Activated CD4-positive, alpha-beta memory T cell treated with anti-CD3 and anti-CD28 coated beads, Interleukin-2, amount 10 ng/mL, durations not matched to agents 7 days and 5 days (primary cell): ENCODE measurements at regions not wholly inside any gene's neighbourhood (a gene's known extent, or its start where the extent isn't known, plus 50 kb on each side); places are given as distances from the start of the nearest gene placed in this dataset.

ENCODE experiments used
- CTCF ChIA-PET: fragments of 350-600 bp; sonication (Branson Sonifier 250); formaldehyde crosslinking; loops from one replicate; lab custom pipeline; 2021; ENCODE audit warnings: antibody characterized with exemption, inconsistent platforms; lab: Charles Lee
- POLR2A ChIA-PET: fragments of 350-600 bp; sonication (Branson Sonifier 250); formaldehyde crosslinking; loops from one replicate; lab custom pipeline; 2021; ENCODE audit warnings: antibody characterized with exemption; lab: Charles Lee
- DNase-seq: peaks from one replicate; pipeline ENCODE4 v3.0.0-alpha.2; 2020
- H3K27ac Mint-ChIP-seq: one replicate; pipeline ENCODE4 v1.8.0; 2021; ENCODE audit warnings: mild to moderate bottlenecking, mixed read lengths
- H3K27me3 Mint-ChIP-seq: one replicate; pipeline ENCODE4 v1.8.0; 2021; ENCODE audit warnings: mixed read lengths
- H3K36me3 Mint-ChIP-seq: one replicate; pipeline ENCODE4 v1.8.0; 2021; ENCODE audit warnings: low read depth, mixed read lengths
- H3K4me1 Mint-ChIP-seq: one replicate; pipeline ENCODE4 v1.8.0; 2021; ENCODE audit warnings: mixed read lengths
- H3K4me3 Mint-ChIP-seq: one replicate; pipeline ENCODE4 v1.8.0; 2021; ENCODE audit warnings: mild to moderate bottlenecking, mixed read lengths
- H3K9me3 Mint-ChIP-seq: one replicate; pipeline ENCODE4 v1.8.0; 2021; ENCODE audit warnings: mixed read lengths

- Mint-ChIP-seq H3K9me3 (no peaks in the 10 kb centered on the region), H3K4me3 (no peak overlapping the region), H3K27me3 (peaks cover 3% of the 10 kb centered on the region), H3K36me3 (no peaks in the 10 kb centered on the region), H3K27ac (no peak overlapping the region), H3K4me1 (no peaks in the 10 kb centered on the region)
- DNase-seq: no peak
- POLR2A ChIA-PET: no interaction called here
- CTCF ChIA-PET: interaction anchor here (0.6 to 1.6 kb wide), 2 partner anchors 128 to 262 kb away, joined by 3 to 4 read pairs; no protein-coding TSS in a partner anchor
These were observed 141.2 kb upstream of the PARP11 start for GRCh38 chr12:4014444-4014843.

- POLR2A ChIA-PET: no interaction called here
- CTCF ChIA-PET: no interaction called here
- Mint-ChIP-seq H3K27ac (no peak overlapping the region), H3K9me3 (no peaks in the 10 kb centered on the region), H3K27me3 (no peaks in the 10 kb centered on the region), H3K4me1 (no peaks in the 10 kb centered on the region), H3K36me3 (no peaks in the 10 kb centered on the region), H3K4me3 (no peak overlapping the region)
- DNase-seq: no peak
These were observed 140.1 kb upstream of the PARP11 start for GRCh38 chr12:4012977-4013968.

GRCh38 chr12:4012073-4012472 lies 138.9 kb upstream of the PARP11 start:
- Mint-ChIP-seq H3K9me3 (no peaks in the 10 kb centered on the region), H3K36me3 (no peaks in the 10 kb centered on the region), H3K4me1 (no peaks in the 10 kb centered on the region), H3K4me3 (no peak overlapping the region), H3K27ac (no peak overlapping the region), H3K27me3 (no peaks in the 10 kb centered on the region)
- ChIA-PET CTCF (no interaction called here), POLR2A (no interaction called here)
- DNase-seq: no peak

GRCh38 chr12:4011597-4011996 lies 138.4 kb upstream of the PARP11 start:
- no peak for DNase-seq
- Mint-ChIP-seq H3K36me3 (no peaks in the 10 kb centered on the region), H3K27ac (no peak overlapping the region), H3K4me3 (no peak overlapping the region), H3K9me3 (no peaks in the 10 kb centered on the region), H3K27me3 (no peaks in the 10 kb centered on the region), H3K4me1 (no peaks in the 10 kb centered on the region)
- ChIA-PET POLR2A (no interaction called here), CTCF (interaction anchor here (1.5 kb wide), 1 partner anchor 126 kb away, joined by 7 read pairs; no protein-coding TSS in a partner anchor)

- ChIA-PET POLR2A (interaction anchor here (0.7 kb wide), 1 partner anchor 273 kb away, joined by 4 read pairs; no protein-coding TSS in a partner anchor), CTCF (interaction anchor here (1.5 kb wide), 2 partner anchors 124 to 125 kb away, joined by 4 to 7 read pairs; no protein-coding TSS in a partner anchor)
- H3K36me3 Mint-ChIP-seq: no peaks in the 10 kb centered on the region
- no peaks in the 10 kb centered on the region for H3K9me3 Mint-ChIP-seq
- H3K4me3 Mint-ChIP-seq: no peak overlapping the region
- peaks cover 1% of the 10 kb centered on the region for H3K4me1 Mint-ChIP-seq
- no peaks in the 10 kb centered on the region for H3K27me3 Mint-ChIP-seq
- H3K27ac Mint-ChIP-seq: no peak overlapping the region
- no peak for DNase-seq
These were observed 136.9 kb upstream of the PARP11 start for GRCh38 chr12:4009979-4010704.

- H3K27ac Mint-ChIP-seq: no peak overlapping the region
- H3K36me3 Mint-ChIP-seq: no peaks in the 10 kb centered on the region
- DNase-seq: no peak
- no peaks in the 10 kb centered on the region for H3K27me3 Mint-ChIP-seq
- CTCF ChIA-PET: interaction anchor here (1.5 to 3.0 kb wide), 2 partner anchors 101 to 270 kb away, joined by 3 to 18 read pairs; no protein-coding TSS in a partner anchor
- peaks cover 1% of the 10 kb centered on the region for H3K4me1 Mint-ChIP-seq
- H3K4me3 Mint-ChIP-seq: no peak overlapping the region
- POLR2A ChIA-PET: no interaction called here
- no peaks in the 10 kb centered on the region for H3K9me3 Mint-ChIP-seq
These were observed 133.5 kb upstream of the PARP11 start for GRCh38 chr12:4006743-4007142.

- no peak for DNase-seq
- Mint-ChIP-seq H3K36me3 (no peaks in the 10 kb centered on the region), H3K27ac (no peak overlapping the region), H3K4me3 (no peak overlapping the region), H3K4me1 (peaks cover 1% of the 10 kb centered on the region), H3K27me3 (peaks cover 2% of the 10 kb centered on the region), H3K9me3 (no peaks in the 10 kb centered on the region)
- POLR2A ChIA-PET: no interaction called here
- CTCF ChIA-PET: interaction anchor here (1.1 to 3.0 kb wide), 2 partner anchors 25 to 271 kb away, joined by 4 to 18 read pairs; no protein-coding TSS in a partner anchor
These were observed 132.7 kb upstream of the PARP11 start for GRCh38 chr12:4005851-4006430.

- H3K4me3 Mint-ChIP-seq: no peak overlapping the region
- peaks cover 1% of the 10 kb centered on the region for H3K4me1 Mint-ChIP-seq
- DNase-seq: no peak
- ChIA-PET POLR2A (interaction anchor here (0.9 kb wide), 1 partner anchor 36 kb away, joined by 3 read pairs; no protein-coding TSS in a partner anchor), CTCF (interaction anchor here (1.1 to 11.2 kb wide), 2 partner anchors 104 to 274 kb away, joined by 4 to 120 read pairs; no protein-coding TSS in a partner anchor)
- no peaks in the 10 kb centered on the region for H3K36me3 Mint-ChIP-seq
- peaks cover 2% of the 10 kb centered on the region for H3K27me3 Mint-ChIP-seq
- H3K27ac Mint-ChIP-seq: no peak overlapping the region
- no peaks in the 10 kb centered on the region for H3K9me3 Mint-ChIP-seq
These were observed 130.4 kb upstream of the PARP11 start for GRCh38 chr12:4003576-4003975.

- POLR2A ChIA-PET: interaction anchor here (0.9 kb wide), 1 partner anchor 37 kb away, joined by 3 read pairs; no protein-coding TSS in a partner anchor
- CTCF ChIA-PET: interaction anchor here (1.1 to 11.2 kb wide), 4 partner anchors 11 to 275 kb away, joined by 3 to 120 read pairs (median 4); no protein-coding TSS in a partner anchor
- H3K4me3 Mint-ChIP-seq: no peak overlapping the region
- peaks cover 5% of the 10 kb centered on the region for H3K4me1 Mint-ChIP-seq
- H3K36me3 Mint-ChIP-seq: no peaks in the 10 kb centered on the region
- H3K27me3 Mint-ChIP-seq: peaks cover 2% of the 10 kb centered on the region
- no peaks in the 10 kb centered on the region for H3K9me3 Mint-ChIP-seq
- no peak for DNase-seq
- H3K27ac Mint-ChIP-seq: no peak overlapping the region
These were observed 129.4 kb upstream of the PARP11 start for GRCh38 chr12:4002601-4003000.

- no peak overlapping the region for H3K27ac Mint-ChIP-seq
- peaks cover 2% of the 10 kb centered on the region for H3K27me3 Mint-ChIP-seq
- H3K36me3 Mint-ChIP-seq: no peaks in the 10 kb centered on the region
- H3K4me3 Mint-ChIP-seq: no peak overlapping the region
- H3K4me1 Mint-ChIP-seq: peaks cover 5% of the 10 kb centered on the region
- no peaks in the 10 kb centered on the region for H3K9me3 Mint-ChIP-seq
- POLR2A ChIA-PET: interaction anchor here (2.2 kb wide), 1 partner anchor 290 kb away, joined by 5 read pairs; no protein-coding TSS in a partner anchor
- DNase-seq: no peak
- CTCF ChIA-PET: interaction anchor here (1.5 to 11.2 kb wide), 3 partner anchors 10 to 276 kb away, joined by 3 to 120 read pairs (median 3); no protein-coding TSS in a partner anchor
These were observed 128.6 kb upstream of the PARP11 start for GRCh38 chr12:4001841-4002240.

- no peaks in the 10 kb centered on the region for H3K9me3 Mint-ChIP-seq
- peaks cover 2% of the 10 kb centered on the region for H3K27me3 Mint-ChIP-seq
- ChIA-PET POLR2A (interaction anchor here (2.2 kb wide), 1 partner anchor 291 kb away, joined by 5 read pairs; no protein-coding TSS in a partner anchor), CTCF (interaction anchor here (1.2 to 11.2 kb wide), 5 partner anchors 107 to 277 kb away, joined by 3 to 120 read pairs (median 6); no protein-coding TSS in a partner anchor)
- peaks cover 5% of the 10 kb centered on the region for H3K4me1 Mint-ChIP-seq
- no peaks in the 10 kb centered on the region for H3K36me3 Mint-ChIP-seq
- DNase-seq: no peak
- no peak overlapping the region for H3K27ac Mint-ChIP-seq
- H3K4me3 Mint-ChIP-seq: no peak overlapping the region
These were observed 127.8 kb upstream of the PARP11 start for GRCh38 chr12:4001031-4001430.

- POLR2A ChIA-PET: interaction anchor here (0.9 to 2.2 kb wide), 3 partner anchors 107 to 292 kb away, joined by 3 to 5 read pairs (median 3); no protein-coding TSS in a partner anchor
- H3K36me3 Mint-ChIP-seq: no peaks in the 10 kb centered on the region
- no peak overlapping the region for H3K27ac Mint-ChIP-seq
These were observed 126.7 kb upstream of the PARP11 start for GRCh38 chr12:3999904-4000303.

More at GRCh38 chr12:3999904-4000303, 126.7 kb upstream of the PARP11 start:
- CTCF ChIA-PET: interaction anchor here (1.2 to 11.2 kb wide), 7 partner anchors 12 to 278 kb away, joined by 3 to 120 read pairs (median 6); no protein-coding TSS in a partner anchor
- Mint-ChIP-seq H3K27me3 (peaks cover 4% of the 10 kb centered on the region), H3K9me3 (no peaks in the 10 kb centered on the region), H3K4me1 (peaks cover 6% of the 10 kb centered on the region), H3K4me3 (no peak overlapping the region)
- DNase-seq: no peak
